ENCODE measurements at regions not wholly inside any gene's neighbourhood (a gene's known extent, or its start where the extent isn't known, plus 50 kb on each side); places are given as distances from the start of the nearest gene placed in this dataset.

- Histone ChIP-seq H3K9me3 (ENCODE audit: insufficient read depth, low read length) (no peaks in the 10 kb centered on the region), H3K4me1 (ENCODE audit: insufficient read depth, insufficient read length) (no peaks in the 10 kb centered on the region), H3K9ac (ENCODE audit: insufficient read length, low read depth) (no peak overlapping the region), H3K36me3 (ENCODE audit: insufficient read depth, insufficient read length, low read length) (no peaks in the 10 kb centered on the region), H3K4me3 (ENCODE audit: insufficient read length, low read depth) (no peak overlapping the region), H3K27me3 (ENCODE audit: insufficient read depth, insufficient read length) (no peaks in the 10 kb centered on the region)
- TF ChIP-seq ZNF274 (IDR thresholded peaks at IDR 0.05; ENCODE audit: low read depth, low read length) (no peak), YY1 (IDR thresholded peaks at IDR 0.05; ENCODE audit: insufficient read depth, insufficient read length) (no peak), SUZ12 (IDR thresholded peaks at IDR 0.05; ENCODE audit: extremely low read depth, insufficient read depth, insufficient read length) (no peak)
- no peak for DNase-seq (ENCODE audit: low read depth, low spot score)
Observed at GRCh38 chr4:11116940-11117339, 311.8 kb downstream of the HS3ST1 start.

GRCh38 chr4:11111876-11112275 is 316.8 kb downstream of the HS3ST1 start:
- Histone ChIP-seq H3K27me3 (ENCODE audit: insufficient read depth, insufficient read length) (no peaks in the 10 kb centered on the region), H3K36me3 (ENCODE audit: insufficient read depth, insufficient read length, low read length) (no peaks in the 10 kb centered on the region), H3K9ac (ENCODE audit: insufficient read length, low read depth) (no peak overlapping the region), H3K4me3 (ENCODE audit: insufficient read length, low read depth) (no peak overlapping the region), H3K4me1 (ENCODE audit: insufficient read depth, insufficient read length) (no peaks in the 10 kb centered on the region), H3K9me3 (ENCODE audit: insufficient read depth, low read length) (no peaks in the 10 kb centered on the region)
- DNase-seq (ENCODE audit: low read depth, low spot score) = no peak
- TF ChIP-seq YY1 (IDR thresholded peaks at IDR 0.05; ENCODE audit: insufficient read depth, insufficient read length) (no peak), ZNF274 (IDR thresholded peaks at IDR 0.05; ENCODE audit: low read depth, low read length) (no peak), SUZ12 (IDR thresholded peaks at IDR 0.05; ENCODE audit: extremely low read depth, insufficient read depth, insufficient read length) (no peak)

- no peak for DNase-seq (ENCODE audit: low read depth, low spot score)
- H3K9me3 ChIP-seq (ENCODE audit: insufficient read depth, low read length) = no peaks in the 10 kb centered on the region
- no peaks in the 10 kb centered on the region for H3K4me1 ChIP-seq (ENCODE audit: insufficient read depth, insufficient read length)
- H3K36me3 ChIP-seq (ENCODE audit: insufficient read depth, insufficient read length, low read length) = no peaks in the 10 kb centered on the region
- no peaks in the 10 kb centered on the region for H3K27me3 ChIP-seq (ENCODE audit: insufficient read depth, insufficient read length)
- H3K9ac ChIP-seq (ENCODE audit: insufficient read length, low read depth) = no peak overlapping the region
- H3K4me3 ChIP-seq (ENCODE audit: insufficient read length, low read depth) = no peak overlapping the region
- no peak for TF ChIP-seq SUZ12 (IDR thresholded peaks at IDR 0.05; ENCODE audit: extremely low read depth, insufficient read depth, insufficient read length)
- TF ChIP-seq ZNF274 (IDR thresholded peaks at IDR 0.05; ENCODE audit: low read depth, low read length) = no peak
Observed at GRCh38 chr4:11111370-11111769, 317.3 kb downstream of the HS3ST1 start.

- Histone ChIP-seq H3K4me1 (ENCODE audit: insufficient read depth, insufficient read length) (no peaks in the 10 kb centered on the region), H3K9me3 (ENCODE audit: insufficient read depth, low read length) (no peaks in the 10 kb centered on the region), H3K36me3 (ENCODE audit: insufficient read depth, insufficient read length, low read length) (no peaks in the 10 kb centered on the region), H3K9ac (ENCODE audit: insufficient read length, low read depth) (no peak overlapping the region), H3K4me3 (ENCODE audit: insufficient read length, low read depth) (no peak overlapping the region), H3K27me3 (ENCODE audit: insufficient read depth, insufficient read length) (no peaks in the 10 kb centered on the region)
- no peak for DNase-seq (ENCODE audit: low read depth, low spot score)
- no peak for TF ChIP-seq YY1 (IDR thresholded peaks at IDR 0.05; ENCODE audit: insufficient read depth, insufficient read length)
- no peak for TF ChIP-seq ZNF274 (IDR thresholded peaks at IDR 0.05; ENCODE audit: low read depth, low read length)
- no peak for TF ChIP-seq SUZ12 (IDR thresholded peaks at IDR 0.05; ENCODE audit: extremely low read depth, insufficient read depth, insufficient read length)
Observed at GRCh38 chr4:11106759-11107158, 321.9 kb downstream of the HS3ST1 start.

- no peak overlapping the region for H3K4me3 ChIP-seq (ENCODE audit: insufficient read length, low read depth)
- no peak overlapping the region for H3K9ac ChIP-seq (ENCODE audit: insufficient read length, low read depth)
- no peaks in the 10 kb centered on the region for H3K4me1 ChIP-seq (ENCODE audit: insufficient read depth, insufficient read length)
- no peaks in the 10 kb centered on the region for H3K9me3 ChIP-seq (ENCODE audit: insufficient read depth, low read length)
- DNase-seq (ENCODE audit: low read depth, low spot score) = no peak
- no peaks in the 10 kb centered on the region for H3K27me3 ChIP-seq (ENCODE audit: insufficient read depth, insufficient read length)
- TF ChIP-seq ZNF274 (IDR thresholded peaks at IDR 0.05; ENCODE audit: low read depth, low read length) (no peak), YY1 (IDR thresholded peaks at IDR 0.05; ENCODE audit: insufficient read depth, insufficient read length) (no peak), SUZ12 (IDR thresholded peaks at IDR 0.05; ENCODE audit: extremely low read depth, insufficient read depth, insufficient read length) (no peak)
- H3K36me3 ChIP-seq (ENCODE audit: insufficient read depth, insufficient read length, low read length) = no peaks in the 10 kb centered on the region
Observed at GRCh38 chr4:11106190-11106589, 322.5 kb downstream of the HS3ST1 start.

- no peaks in the 10 kb centered on the region for H3K27me3 ChIP-seq (ENCODE audit: insufficient read depth, insufficient read length)
- TF ChIP-seq SUZ12 (IDR thresholded peaks at IDR 0.05; ENCODE audit: extremely low read depth, insufficient read depth, insufficient read length) (no peak), ZNF274 (IDR thresholded peaks at IDR 0.05; ENCODE audit: low read depth, low read length) (no peak), YY1 (IDR thresholded peaks at IDR 0.05; ENCODE audit: insufficient read depth, insufficient read length) (no peak)
- no peak for DNase-seq (ENCODE audit: low read depth, low spot score)
- no peaks in the 10 kb centered on the region for H3K9me3 ChIP-seq (ENCODE audit: insufficient read depth, low read length)
- H3K36me3 ChIP-seq (ENCODE audit: insufficient read depth, insufficient read length, low read length) = no peaks in the 10 kb centered on the region
- no peaks in the 10 kb centered on the region for H3K4me1 ChIP-seq (ENCODE audit: insufficient read depth, insufficient read length)
- H3K9ac ChIP-seq (ENCODE audit: insufficient read length, low read depth) = no peak overlapping the region
- no peak overlapping the region for H3K4me3 ChIP-seq (ENCODE audit: insufficient read length, low read depth)
Observed at GRCh38 chr4:11105715-11106114, 323.0 kb downstream of the HS3ST1 start.

GRCh38 chr4:11098461-11098860 is 330.2 kb downstream of the HS3ST1 start:
- Histone ChIP-seq H3K4me1 (ENCODE audit: insufficient read depth, insufficient read length) (no peaks in the 10 kb centered on the region), H3K9ac (ENCODE audit: insufficient read length, low read depth) (no peak overlapping the region), H3K4me3 (ENCODE audit: insufficient read length, low read depth) (no peak overlapping the region), H3K27me3 (ENCODE audit: insufficient read depth, insufficient read length) (no peaks in the 10 kb centered on the region), H3K9me3 (ENCODE audit: insufficient read depth, low read length) (no peaks in the 10 kb centered on the region), H3K36me3 (ENCODE audit: insufficient read depth, insufficient read length, low read length) (no peaks in the 10 kb centered on the region)
- TF ChIP-seq SUZ12 (IDR thresholded peaks at IDR 0.05; ENCODE audit: extremely low read depth, insufficient read depth, insufficient read length) (no peak), YY1 (IDR thresholded peaks at IDR 0.05; ENCODE audit: insufficient read depth, insufficient read length) (no peak), ZNF274 (IDR thresholded peaks at IDR 0.05; ENCODE audit: low read depth, low read length) (no peak)
- DNase-seq (ENCODE audit: low read depth, low spot score) = no peak

GRCh38 chr4:11097725-11098124 is 331.0 kb downstream of the HS3ST1 start:
- H3K36me3 ChIP-seq (ENCODE audit: insufficient read depth, insufficient read length, low read length) = no peaks in the 10 kb centered on the region
- no peak overlapping the region for H3K9ac ChIP-seq (ENCODE audit: insufficient read length, low read depth)
- no peaks in the 10 kb centered on the region for H3K27me3 ChIP-seq (ENCODE audit: insufficient read depth, insufficient read length)
- H3K4me3 ChIP-seq (ENCODE audit: insufficient read length, low read depth) = no peak overlapping the region
- DNase-seq (ENCODE audit: low read depth, low spot score) = no peak
- no peaks in the 10 kb centered on the region for H3K9me3 ChIP-seq (ENCODE audit: insufficient read depth, low read length)
- no peak for TF ChIP-seq YY1 (IDR thresholded peaks at IDR 0.05; ENCODE audit: insufficient read depth, insufficient read length)
- TF ChIP-seq SUZ12 (IDR thresholded peaks at IDR 0.05; ENCODE audit: extremely low read depth, insufficient read depth, insufficient read length) = no peak
- TF ChIP-seq ZNF274 (IDR thresholded peaks at IDR 0.05; ENCODE audit: low read depth, low read length) = no peak
- H3K4me1 ChIP-seq (ENCODE audit: insufficient read depth, insufficient read length) = no peaks in the 10 kb centered on the region

Data from NT2/D1 (cell line).